ENCODE measurements at regions not wholly inside any gene's neighbourhood (a gene's known extent, or its start where the extent isn't known, plus 50 kb on each side); places are given as distances from the start of the nearest gene placed in this dataset.
"Not testable (repeated sequence)": the region's sequence is repeated elsewhere in the genome, so short reads cannot be mapped to it uniquely, and the experiment has no call there.

- H4K20me1 ChIP-seq (ENCODE audit: insufficient read depth, low read length), result no peaks in the 10 kb centered on the region
- Mint-ChIP-seq H3K4me3 (ENCODE audit: unreplicated experiment) (no peak overlapping the region), H3K36me3 (ENCODE audit: low read depth, unreplicated experiment) (no peaks in the 10 kb centered on the region), H3K27me3 (ENCODE audit: low read depth, unreplicated experiment) (no peaks in the 10 kb centered on the region), H3K27ac (ENCODE audit: unreplicated experiment) (no peak overlapping the region), H3K4me1 (ENCODE audit: low read depth, unreplicated experiment) (no peaks in the 10 kb centered on the region), H3K9me3 (ENCODE audit: unreplicated experiment) (no peaks in the 10 kb centered on the region)
- no peaks in the 10 kb centered on the region for H3K9me3 ChIP-seq (ENCODE audit: insufficient read depth, low read depth, low read length)
- H3K27me3 ChIP-seq (ENCODE audit: insufficient read depth, low read length), result no peaks in the 10 kb centered on the region
- H2AFZ ChIP-seq (ENCODE audit: low read depth, low read length), result no peak overlapping the region
- H3K79me2 ChIP-seq (ENCODE audit: insufficient read depth, low read length), result no peaks in the 10 kb centered on the region
- no peaks in the 10 kb centered on the region for H3K36me3 ChIP-seq (ENCODE audit: insufficient read depth, low read length)
- no peak overlapping the region for H3K4me2 ChIP-seq (ENCODE audit: low read length)
- TF ChIP-seq CTCF (IDR thresholded peaks at IDR 0.05; ENCODE audit: insufficient read depth, low read depth, low read length) (no peak), EZH2 (IDR thresholded peaks at IDR 0.05; ENCODE audit: insufficient read depth, low read length) (no peak)
- no peak overlapping the region for H3K27ac ChIP-seq (ENCODE audit: low read depth, low read length)
- no peak for DNase-seq (ENCODE audit: low read depth)
- H3K4me1 ChIP-seq (ENCODE audit: insufficient read depth, low read length), result no peaks in the 10 kb centered on the region
- H3K4me3 ChIP-seq (ENCODE audit: insufficient read depth, low read depth, low read length), result no peak overlapping the region
- no peak for FAIRE-seq
- H3K9ac ChIP-seq (ENCODE audit: low read length), result no peak overlapping the region
Observed at GRCh38 chr15:79505956-79506355, 73.8 kb downstream of the MINAR1 start.

GRCh38 chr15:79512844-79513243 lies 80.7 kb downstream of the MINAR1 start:
- H3K4me1 Mint-ChIP-seq (ENCODE audit: low read depth, unreplicated experiment); H3K4me2 ChIP-seq (ENCODE audit: low read length); H3K27me3 ChIP-seq (ENCODE audit: insufficient read depth, low read length); H3K36me3 ChIP-seq (ENCODE audit: insufficient read depth, low read length); FAIRE-seq; H3K9me3 Mint-ChIP-seq (ENCODE audit: unreplicated experiment); H3K4me1 ChIP-seq (ENCODE audit: insufficient read depth, low read length); H2AFZ ChIP-seq (ENCODE audit: low read depth, low read length); H3K9ac ChIP-seq (ENCODE audit: low read length); H3K27me3 Mint-ChIP-seq (ENCODE audit: low read depth, unreplicated experiment); H3K4me3 ChIP-seq (ENCODE audit: insufficient read depth, low read depth, low read length); H3K79me2 ChIP-seq (ENCODE audit: insufficient read depth, low read length); H3K27ac ChIP-seq (ENCODE audit: low read depth, low read length); H3K27ac Mint-ChIP-seq (ENCODE audit: unreplicated experiment); H3K9me3 ChIP-seq (ENCODE audit: insufficient read depth, low read depth, low read length); H3K36me3 Mint-ChIP-seq (ENCODE audit: low read depth, unreplicated experiment); DNase-seq (ENCODE audit: low read depth); H4K20me1 ChIP-seq (ENCODE audit: insufficient read depth, low read length); H3K4me3 Mint-ChIP-seq (ENCODE audit: unreplicated experiment): not testable (repeated sequence)

GRCh38 chr15:79513417-79513816 lies 81.3 kb downstream of the MINAR1 start:
- Histone ChIP-seq H3K27me3 (ENCODE audit: insufficient read depth, low read length) (no peaks in the 10 kb centered on the region), H2AFZ (ENCODE audit: low read depth, low read length) (no peak overlapping the region), H3K4me2 (ENCODE audit: low read length) (no peak overlapping the region), H3K27ac (ENCODE audit: low read depth, low read length) (no peak overlapping the region), H3K79me2 (ENCODE audit: insufficient read depth, low read length) (no peaks in the 10 kb centered on the region), H3K4me1 (ENCODE audit: insufficient read depth, low read length) (no peaks in the 10 kb centered on the region), H3K9ac (ENCODE audit: low read length) (no peak overlapping the region), H4K20me1 (ENCODE audit: insufficient read depth, low read length) (no peaks in the 10 kb centered on the region), H3K9me3 (ENCODE audit: insufficient read depth, low read depth, low read length) (no peaks in the 10 kb centered on the region), H3K4me3 (ENCODE audit: insufficient read depth, low read depth, low read length) (no peak overlapping the region), H3K36me3 (ENCODE audit: insufficient read depth, low read length) (no peaks in the 10 kb centered on the region)
- Mint-ChIP-seq H3K4me1 (ENCODE audit: low read depth, unreplicated experiment) (no peaks in the 10 kb centered on the region), H3K9me3 (ENCODE audit: unreplicated experiment) (peaks cover 6% of the 10 kb centered on the region), H3K4me3 (ENCODE audit: unreplicated experiment) (no peak overlapping the region), H3K27me3 (ENCODE audit: low read depth, unreplicated experiment) (peaks cover 3% of the 10 kb centered on the region), H3K27ac (ENCODE audit: unreplicated experiment) (no peak overlapping the region), H3K36me3 (ENCODE audit: low read depth, unreplicated experiment) (no peaks in the 10 kb centered on the region)
- FAIRE-seq (no peak), DNase-seq (ENCODE audit: low read depth) (no peak)
- no peak for TF ChIP-seq CTCF (IDR thresholded peaks at IDR 0.05; ENCODE audit: insufficient read depth, low read depth, low read length)
- TF ChIP-seq EZH2 (IDR thresholded peaks at IDR 0.05; ENCODE audit: insufficient read depth, low read length), result no peak
